ENCODE measurements at regions not wholly inside any gene's neighbourhood (a gene's known extent, or its start where the extent isn't known, plus 50 kb on each side); places are given as distances from the start of the nearest gene placed in this dataset.
"Not testable (repeated sequence)": the region's sequence is repeated elsewhere in the genome, so short reads cannot be mapped to it uniquely, and the experiment has no call there.

GRCh38 chr4:186979961-186980745 is 256.5 kb upstream of the FAT1 start:
- DNase-seq (ENCODE audit: low read depth, low spot score): no peak

DNA sequence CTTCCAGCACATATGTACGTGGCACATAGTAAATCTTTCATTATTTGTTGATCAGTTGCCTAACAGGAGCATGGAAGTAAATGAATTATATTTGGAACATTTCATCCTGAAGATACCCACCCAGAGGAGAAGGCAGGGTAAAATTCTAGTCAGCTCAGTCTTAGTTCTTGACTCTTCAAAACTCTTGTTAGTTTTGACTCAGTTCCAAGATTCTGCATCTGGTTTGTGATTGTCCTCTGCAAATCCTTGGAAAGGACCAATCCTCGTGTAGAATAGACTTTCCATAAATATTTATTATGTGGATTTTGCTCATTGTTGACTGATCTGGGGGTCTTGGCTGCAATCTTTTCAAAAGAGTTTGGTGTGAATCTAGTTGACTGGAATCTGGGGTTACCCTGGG is 257.5 kb upstream of the FAT1 start:
- DNase-seq (ENCODE audit: low read depth, low spot score): no peak

GRCh38 chr4:186982160-186982559 is 258.5 kb upstream of the FAT1 start:
- DNase-seq (ENCODE audit: low read depth, low spot score): no peak

- DNase-seq (ENCODE audit: low read depth, low spot score): no peak
Observed at GRCh38 chr4:186984105-186984644, 260.5 kb upstream of the FAT1 start.

DNA sequence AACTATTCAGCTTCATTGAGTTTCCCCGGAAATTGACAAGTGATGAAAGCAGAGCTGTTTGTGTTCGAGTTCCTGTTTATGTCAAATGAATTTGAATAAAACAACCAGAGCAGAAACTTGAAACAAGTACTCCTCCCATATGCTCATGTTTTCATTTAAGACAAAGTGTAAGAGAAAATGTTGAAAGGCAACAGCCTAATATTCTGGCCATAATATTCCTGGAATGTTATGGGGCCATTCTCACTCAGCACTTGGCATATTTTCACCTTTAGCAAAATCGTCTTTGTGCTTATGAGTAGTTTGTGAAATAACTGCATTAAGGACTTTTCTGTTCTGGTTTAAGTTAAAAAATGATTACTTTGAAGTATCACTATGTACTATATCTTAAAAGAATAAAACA is 276.0 kb upstream of the FAT1 start:
- DNase-seq (ENCODE audit: low read depth, low spot score): no peak

DNA sequence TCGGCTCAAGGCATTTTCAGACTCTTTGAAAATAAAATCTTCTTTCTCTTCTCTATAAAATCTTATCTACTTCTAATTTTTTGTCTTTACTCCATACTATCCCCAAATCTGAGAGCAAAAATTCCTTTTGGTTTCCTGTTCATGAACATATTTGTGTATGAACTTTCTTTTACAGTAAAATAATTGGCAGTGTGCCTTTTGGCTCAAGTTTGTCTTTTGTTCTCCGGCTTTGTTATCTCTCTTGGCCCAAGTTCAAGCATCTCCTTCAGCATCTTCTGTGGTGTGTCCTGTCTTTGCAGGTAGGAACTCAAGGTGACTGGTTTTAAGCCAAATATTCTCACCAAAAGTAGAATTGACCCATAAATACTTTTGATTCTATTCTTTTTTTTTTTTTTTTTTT is 276.6 kb upstream of the FAT1 start:
- DNase-seq (ENCODE audit: low read depth, low spot score): no peak

DNA sequence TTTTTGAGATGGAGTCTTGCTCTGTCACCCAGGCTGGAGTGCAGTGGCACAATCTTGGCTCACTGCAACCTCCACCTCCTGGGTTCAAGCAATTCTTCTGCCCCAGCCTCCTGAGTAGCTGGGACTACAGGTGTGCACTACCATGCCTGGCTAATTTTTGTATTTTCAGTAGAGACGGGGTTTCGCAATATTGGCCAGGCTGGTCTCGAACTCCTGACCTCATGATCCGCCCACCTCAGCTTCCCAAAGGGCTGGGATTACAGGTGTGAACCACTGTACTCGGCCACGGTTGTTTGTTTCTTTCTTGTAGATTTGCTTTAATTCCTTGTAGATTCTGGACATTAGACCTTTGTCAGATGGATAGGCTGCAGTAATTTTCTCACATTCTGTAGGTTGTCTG is 278.5 kb upstream of the FAT1 start:
- not testable (repeated sequence) for DNase-seq (ENCODE audit: low read depth, low spot score)

DNA sequence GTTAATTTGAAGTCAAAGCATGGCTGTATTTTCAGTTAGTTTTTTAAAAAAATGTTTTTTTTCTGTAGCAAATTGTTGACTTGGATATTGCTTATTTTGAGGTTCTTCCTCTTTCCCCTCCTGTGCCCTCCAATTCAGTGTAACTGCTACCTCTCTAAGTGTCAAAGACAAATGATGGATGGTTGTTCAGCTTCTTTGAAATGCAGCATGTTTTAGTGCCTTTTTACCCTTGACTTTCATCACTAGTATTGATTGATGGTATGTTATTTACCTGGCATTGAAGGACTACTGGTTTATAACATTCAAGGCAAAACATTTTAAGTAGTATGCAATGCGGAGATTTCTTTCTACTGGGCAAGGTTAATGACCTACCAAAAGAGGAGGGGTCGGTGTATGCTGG is 281.0 kb upstream of the FAT1 start:
- DNase-seq (ENCODE audit: low read depth, low spot score): no peak

DNA sequence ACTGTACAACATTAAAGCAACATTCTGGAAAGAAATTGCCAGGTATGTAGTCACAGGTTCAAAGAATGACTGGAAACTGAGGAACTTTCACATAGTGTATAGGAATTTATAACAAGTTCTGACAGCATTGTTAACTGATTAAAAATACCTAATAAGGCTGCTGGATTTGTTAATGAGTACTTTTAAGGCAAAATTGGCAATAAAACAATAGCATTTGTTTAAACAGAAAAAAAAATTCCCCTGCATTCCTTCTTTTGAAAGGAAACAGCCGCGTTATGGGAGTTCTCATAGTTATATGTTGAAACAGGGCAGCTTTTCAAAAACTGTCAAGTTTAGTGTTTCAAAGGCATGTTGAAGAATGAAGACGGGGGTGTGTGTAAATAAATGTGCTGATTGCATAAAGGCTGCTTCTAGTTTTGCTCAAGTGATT is 282.5 kb upstream of the FAT1 start:
- no peak for DNase-seq (ENCODE audit: low read depth, low spot score)

DNA sequence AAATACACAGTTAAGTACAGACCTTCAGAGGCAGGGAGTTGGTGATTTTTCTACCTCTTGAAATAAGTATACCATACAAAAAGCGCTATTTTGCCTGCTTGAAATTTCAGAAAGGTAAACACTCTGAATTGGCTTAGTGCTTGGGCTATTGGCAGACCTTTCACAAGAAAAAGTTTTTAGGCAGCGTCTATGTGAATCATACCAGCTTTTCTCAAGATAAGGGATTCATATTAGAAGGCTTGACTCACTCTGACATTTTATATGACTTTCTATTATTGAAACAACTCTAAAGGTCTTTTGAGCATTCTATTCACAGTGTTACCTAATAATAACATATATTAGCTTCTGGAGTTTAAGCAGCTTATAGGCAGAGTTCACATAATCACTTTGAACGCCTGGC is 286.4 kb upstream of the FAT1 start:
- no peak for DNase-seq (ENCODE audit: low read depth, low spot score)

DNA sequence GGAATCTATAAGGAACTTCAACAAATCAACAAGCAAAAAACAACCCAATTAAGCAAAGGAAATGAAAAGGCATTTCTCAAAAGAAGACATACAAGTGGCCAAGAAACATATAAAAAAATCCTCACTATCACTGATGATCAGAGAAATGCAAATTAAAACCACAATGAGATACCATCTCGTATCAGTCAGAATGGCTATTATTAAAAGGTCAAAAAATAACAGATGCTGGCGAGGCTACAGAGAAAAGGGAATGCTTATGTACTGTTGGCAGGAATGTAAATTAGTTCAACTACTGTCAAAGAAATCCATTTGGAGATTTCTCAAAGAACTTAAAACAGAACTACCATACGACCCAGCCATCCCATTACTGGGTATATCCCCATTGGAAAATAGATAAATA is 292.4 kb upstream of the FAT1 start:
- DNase-seq (ENCODE audit: low read depth, low spot score): no peak

- DNase-seq (ENCODE audit: low read depth, low spot score): no peak
Observed at GRCh38 chr4:187017147-187017546, 293.5 kb upstream of the FAT1 start.

- peak; percentile 71 for DNase-seq (ENCODE audit: low read depth, low spot score)
Observed at GRCh38 chr4:187019896-187020295, 296.2 kb upstream of the FAT1 start.

DNA sequence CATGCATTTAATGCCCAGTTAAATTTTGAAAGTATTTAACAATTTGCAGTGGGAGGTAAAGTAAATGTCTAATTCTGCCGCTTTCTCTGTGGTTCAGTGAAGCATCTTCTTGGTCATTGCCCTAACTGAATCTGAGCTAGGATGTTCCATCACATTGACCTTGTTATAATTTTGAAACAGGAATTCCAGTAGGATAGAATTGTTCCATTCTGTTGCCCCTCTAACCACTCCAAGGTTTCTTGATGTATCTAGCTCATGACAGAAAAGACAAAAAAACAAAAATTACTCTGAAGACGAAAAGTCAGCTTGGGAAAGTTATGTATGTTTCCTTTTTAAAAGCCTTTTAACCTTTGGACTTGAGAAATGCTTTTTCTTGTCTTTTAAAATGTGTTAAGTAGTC is 297.0 kb upstream of the FAT1 start:
- no peak for DNase-seq (ENCODE audit: low read depth, low spot score)

DNA sequence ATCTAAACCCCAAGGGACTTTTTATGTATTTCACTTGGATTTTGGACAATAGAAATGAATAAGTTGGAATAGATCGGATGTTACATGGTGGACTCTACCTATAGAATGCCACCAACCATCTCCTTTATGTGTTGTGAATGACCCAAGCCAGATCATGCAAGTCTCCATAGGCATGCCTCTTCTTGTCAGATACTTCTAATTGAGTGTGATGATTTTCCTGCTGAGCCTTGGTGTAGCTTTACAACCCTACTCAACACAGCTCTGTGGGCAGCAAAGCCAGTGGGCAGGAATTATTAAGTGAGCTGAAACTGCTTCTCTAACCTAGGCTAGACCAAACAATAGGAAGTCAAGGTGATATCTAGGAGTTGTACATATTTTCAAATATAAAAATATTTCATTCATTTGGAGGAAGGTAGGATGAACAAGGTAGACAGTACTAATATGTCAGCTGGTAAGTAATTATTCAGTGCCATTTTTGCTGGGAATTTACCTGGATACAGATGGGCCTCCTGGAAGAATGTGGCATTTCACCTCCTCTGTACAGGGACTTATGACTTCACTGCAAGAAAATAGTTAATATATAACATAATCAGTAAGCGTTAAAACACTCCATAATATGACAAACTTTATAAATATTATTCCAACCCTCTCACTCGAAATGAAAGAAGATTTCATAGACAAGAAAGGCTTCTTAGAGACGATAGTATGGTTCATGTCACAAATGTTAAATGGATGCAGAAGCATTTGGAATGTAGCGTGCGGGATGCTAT is 298.0 kb upstream of the FAT1 start:
- DNase-seq (ENCODE audit: low read depth, low spot score): no peak

DNA sequence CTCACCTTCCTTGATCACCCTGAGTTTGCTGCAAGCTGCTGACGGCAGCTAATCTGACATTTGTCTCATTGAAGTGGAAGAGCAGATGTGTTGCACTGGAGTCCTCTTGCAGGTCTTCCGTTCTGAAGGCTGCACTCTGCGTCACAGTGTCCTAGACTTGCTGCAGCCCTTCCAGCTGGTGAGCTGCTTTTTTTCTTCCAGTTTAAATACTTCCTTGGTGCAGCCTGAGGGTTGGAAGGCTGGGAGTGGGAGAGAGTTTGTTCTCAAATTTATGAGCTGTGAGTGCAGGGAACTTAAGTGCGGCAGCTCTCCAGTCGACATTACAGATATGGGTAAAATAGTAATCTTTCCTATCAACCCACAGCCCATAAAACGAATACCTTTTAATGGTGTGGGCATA is 303.6 kb upstream of the FAT1 start:
- no peak for DNase-seq (ENCODE audit: low read depth, low spot score)

- no peak for DNase-seq (ENCODE audit: low read depth, low spot score)
Observed at GRCh38 chr4:187042251-187042650, 318.6 kb upstream of the FAT1 start.

DNA sequence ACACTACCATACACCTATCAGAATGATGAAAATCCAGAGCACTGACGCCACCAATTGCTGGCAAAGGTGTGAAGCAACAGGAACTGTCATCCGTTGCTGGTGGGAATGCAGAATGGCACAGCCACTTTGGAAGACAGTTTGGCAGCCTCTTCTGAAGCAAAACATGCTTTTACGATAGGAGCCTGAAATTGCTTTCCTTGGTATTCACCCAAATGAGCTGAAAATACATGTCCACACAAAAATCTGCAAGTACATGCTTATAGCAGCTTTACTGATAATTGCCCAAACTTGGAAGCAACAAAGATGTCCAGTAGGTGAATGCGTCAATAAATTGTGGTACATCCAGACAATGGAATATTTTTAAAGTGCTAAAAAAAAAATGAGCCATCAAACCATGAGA is 322.8 kb upstream of the FAT1 start:
- no peak for DNase-seq (ENCODE audit: low read depth, low spot score)

- DNase-seq (ENCODE audit: low read depth, low spot score): no peak
Observed at GRCh38 chr4:187059021-187059420, 335.4 kb upstream of the FAT1 start.

DNA sequence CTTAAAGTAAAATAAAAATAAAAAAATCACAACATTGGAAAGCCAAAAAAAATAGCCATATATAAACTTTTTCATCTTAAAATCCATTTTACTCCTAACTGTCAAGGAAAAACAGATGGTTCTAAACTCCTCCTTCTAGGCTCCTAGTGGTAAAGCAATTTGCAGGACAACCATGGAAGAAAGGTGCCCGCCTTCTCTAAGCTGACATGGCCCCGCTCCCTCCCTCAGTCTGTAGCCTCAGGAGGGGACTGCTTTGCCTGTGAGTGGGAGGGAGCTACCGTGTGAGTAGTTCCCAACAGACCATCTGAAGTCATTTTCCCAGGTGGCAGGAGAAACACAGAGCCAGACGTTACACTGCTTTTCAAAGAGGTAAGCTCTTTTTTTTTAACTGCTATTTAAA is 336.2 kb upstream of the FAT1 start:
- DNase-seq (ENCODE audit: low read depth, low spot score): no peak

- no peak for DNase-seq (ENCODE audit: low read depth, low spot score)
Observed at GRCh38 chr4:187060551-187060950, 336.9 kb upstream of the FAT1 start.

DNA sequence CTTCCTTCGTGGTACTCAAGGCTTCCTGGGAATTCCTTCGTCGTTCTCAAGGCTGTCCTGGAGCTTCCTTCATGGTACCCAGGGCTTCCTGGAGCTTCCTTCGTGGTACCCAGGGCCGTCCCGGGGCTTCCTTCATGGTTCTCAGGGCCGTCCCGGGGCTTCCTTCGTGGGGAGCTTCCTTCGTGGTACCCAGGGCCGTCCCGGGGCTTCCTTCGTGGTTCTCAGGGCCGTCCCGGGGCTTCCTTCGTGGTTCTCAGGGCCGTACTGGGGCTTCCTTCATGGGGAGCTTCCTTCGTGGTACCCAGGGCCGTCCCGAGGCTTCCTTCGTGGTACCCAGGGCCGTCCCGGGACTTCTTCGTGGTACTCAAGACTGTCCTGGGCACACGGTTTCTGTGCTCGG is 339.6 kb upstream of the FAT1 start:
- DNase-seq (ENCODE audit: low read depth, low spot score): no peak

DNA sequence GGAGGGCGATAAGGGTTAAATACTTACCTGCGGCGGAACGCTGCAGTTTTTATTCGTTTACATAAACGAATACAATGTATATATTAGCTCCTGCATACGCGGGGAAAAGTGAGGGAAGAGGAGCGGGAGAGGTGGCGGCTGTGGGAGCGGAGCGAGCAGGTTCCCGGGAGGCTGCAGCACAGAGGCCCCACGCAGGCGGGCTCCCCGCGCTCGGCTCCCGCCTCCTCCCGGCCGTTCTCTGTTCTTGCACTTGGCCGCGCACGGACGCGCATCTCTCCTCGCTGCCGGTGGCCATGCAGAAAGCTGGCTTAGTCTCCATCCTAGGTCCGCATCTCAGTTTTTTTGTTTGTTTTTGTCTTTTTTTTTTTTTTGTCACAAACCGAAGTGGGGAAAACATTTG is 340.4 kb upstream of the FAT1 start:
- no peak for DNase-seq (ENCODE audit: low read depth, low spot score)
